Forelimb muscle (tissue), 1 donor: ENCODE measurements at regions not wholly inside any gene's neighbourhood (a gene's known extent, or its start where the extent isn't known, plus 50 kb on each side); places are given as distances from the start of the nearest gene placed in this dataset.
"Not testable (repeated sequence)": the region's sequence is repeated elsewhere in the genome, so short reads cannot be mapped to it uniquely, and the experiment has no call there.

ENCODE experiments used
- DNase-seq: peaks from one replicate; pipeline ENCODE4 v3.0.0-alpha.2; 2013; ENCODE audit warnings: low read depth

DNA sequence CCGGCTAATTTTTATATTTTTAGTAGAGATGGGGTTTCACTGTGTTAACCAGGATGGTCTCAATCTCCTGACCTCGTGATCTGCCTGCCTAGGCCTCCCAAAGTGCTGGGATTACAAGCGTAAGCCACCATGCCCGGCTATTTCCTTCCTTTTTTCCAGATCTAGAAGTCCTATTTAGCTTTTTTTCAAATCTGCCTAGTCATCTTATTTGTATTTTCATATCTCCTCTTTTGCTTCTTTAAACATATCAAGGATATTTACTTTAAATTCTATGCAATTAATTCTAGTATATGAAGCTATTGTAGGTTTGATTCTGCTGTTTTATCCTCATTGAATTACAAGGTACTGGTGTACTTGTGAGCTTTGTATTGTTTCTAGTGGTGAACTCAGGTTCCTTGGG lies 119.1 kb downstream of the MACIR start:
- DNase-seq = not testable (repeated sequence)

- no peak for DNase-seq
Measured at GRCh38 chr5:103375863-103376591, 117.5 kb downstream of the MACIR start.

DNA sequence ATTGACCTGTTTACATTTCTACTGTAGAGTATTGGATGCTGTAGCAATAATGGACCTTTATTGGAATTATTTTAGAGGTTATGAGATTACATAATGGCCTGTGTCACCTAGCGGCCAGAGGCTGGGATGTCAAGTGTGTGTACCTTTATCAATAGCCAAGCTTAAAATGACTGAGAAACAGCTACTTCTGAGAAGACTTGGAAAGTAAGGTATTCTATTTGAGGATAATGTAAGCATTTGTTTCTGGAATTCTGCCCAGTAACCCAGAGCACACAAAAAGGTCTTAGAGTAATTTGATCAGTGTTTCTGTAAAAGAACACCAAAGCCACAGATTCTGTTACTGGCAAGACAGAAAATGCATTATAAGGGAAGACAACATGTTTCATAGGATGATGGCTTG lies 116.8 kb downstream of the MACIR start:
- no peak for DNase-seq

- DNase-seq = no peak
Measured at GRCh38 chr5:103374473-103374963, 116.0 kb downstream of the MACIR start.

DNA sequence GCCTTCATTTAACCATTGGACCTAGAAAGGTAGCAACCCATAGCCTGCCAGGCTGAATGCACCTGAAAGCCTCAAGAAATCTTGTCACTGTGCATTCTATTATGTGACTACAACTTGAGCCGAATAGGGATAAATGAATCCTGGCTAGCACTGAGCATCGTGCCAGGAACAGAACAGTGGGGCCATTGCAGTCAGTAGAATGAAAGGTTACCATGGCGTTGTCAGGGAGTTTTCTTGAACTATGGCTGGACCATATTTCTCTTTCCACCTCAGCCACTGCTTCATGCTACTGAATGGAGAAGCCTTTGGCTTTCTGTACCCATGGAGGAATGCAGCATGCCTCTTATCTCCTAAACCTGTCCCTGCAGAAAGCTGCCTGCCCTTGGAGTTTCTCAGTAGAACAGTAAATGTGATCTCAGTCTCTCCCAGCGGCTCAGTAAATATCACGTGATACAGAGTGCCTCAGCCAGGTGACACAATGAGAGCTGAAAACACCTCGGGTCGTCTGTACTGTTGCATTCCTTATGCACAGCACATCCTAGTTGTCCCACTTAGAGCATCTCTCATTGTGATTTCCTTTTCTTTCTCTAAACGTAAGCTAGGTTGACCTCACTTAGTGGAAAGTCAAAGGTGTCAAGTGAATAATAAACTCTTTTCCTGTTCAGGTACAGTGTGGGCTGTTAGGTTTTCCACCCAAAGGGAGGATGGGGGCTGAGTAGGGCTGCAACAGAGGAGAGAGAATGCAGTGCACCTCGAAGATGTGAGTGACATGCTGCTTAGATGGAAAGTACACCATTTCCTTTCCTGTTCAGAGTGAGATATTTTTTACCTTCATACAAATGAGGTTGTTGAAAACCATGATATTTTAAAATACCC lies 115.3 kb downstream of the MACIR start:
- DNase-seq = no peak

DNA sequence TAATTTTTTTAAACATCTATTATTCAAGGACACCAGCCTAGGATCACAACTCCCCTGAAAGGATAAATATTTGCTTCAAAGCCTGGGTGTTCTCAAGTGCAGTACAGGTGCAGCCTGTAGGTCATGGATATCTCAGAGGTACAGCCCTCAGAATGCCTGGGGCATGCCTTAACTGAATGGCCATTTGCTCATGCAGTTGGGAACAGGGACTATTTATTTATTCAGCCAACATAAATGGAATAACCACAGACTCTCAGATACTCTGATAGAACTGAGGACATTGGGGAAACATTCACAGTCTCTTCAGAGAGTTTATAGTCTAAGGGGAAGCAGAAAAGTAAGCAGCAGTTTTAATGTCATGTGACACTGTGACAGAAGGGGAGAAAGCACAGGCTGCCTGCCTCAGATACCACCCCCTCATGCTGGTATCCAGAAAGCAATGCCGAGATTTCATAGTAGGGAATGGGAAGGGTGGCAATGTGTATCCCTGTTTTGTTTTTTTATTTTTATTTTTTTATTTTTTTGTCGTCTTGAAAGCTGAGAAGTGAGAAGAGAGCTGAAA lies 112.6 kb downstream of the MACIR start:
- DNase-seq = no peak

DNA sequence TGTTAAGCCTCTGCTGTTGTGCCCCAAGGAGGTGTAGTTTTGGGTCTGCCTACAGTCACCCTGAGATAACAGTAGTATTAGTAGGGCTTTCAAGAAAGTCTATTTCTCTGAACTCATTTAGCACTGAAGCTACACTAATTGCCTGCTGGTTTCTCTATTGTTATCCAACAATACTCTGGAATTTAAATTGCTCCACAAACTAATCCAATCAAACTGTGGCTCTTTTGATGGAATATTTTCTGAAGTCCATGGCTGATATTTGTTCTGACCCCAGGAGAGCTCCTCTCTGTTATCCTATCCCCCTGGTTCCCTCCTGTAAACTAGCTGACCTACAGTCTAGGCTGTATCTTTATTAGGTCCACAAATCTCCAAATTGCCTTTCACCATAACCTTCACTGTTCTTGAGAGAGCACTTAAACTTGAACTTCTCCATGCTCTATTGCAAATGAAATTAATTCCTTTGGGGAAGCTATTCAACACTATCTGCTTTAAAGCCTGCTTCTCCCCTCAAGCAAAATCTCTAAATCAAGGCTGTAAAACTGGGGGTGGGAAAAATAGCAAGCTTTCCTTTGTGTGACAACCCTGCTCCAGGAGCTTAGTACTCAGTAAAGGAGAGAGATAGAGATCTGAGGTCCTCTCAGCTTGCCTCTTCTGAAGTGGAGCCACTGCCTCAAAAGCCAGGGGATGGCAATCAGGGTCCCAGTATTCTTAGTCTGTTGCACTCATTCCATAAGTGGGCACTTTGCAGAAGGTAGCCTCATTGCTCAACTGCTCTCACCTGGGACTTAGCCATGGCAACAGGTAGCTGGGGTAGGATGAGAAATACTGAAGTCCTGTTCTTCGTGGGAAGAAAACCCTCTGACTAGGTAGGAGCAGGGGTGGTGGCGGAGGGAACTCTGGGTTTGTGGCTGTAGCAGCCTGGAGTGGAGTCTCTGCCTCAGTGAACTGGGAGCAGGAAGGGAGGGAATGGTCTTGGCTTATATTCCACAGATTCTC lies 110.9 kb downstream of the MACIR start:
- no peak for DNase-seq

DNA sequence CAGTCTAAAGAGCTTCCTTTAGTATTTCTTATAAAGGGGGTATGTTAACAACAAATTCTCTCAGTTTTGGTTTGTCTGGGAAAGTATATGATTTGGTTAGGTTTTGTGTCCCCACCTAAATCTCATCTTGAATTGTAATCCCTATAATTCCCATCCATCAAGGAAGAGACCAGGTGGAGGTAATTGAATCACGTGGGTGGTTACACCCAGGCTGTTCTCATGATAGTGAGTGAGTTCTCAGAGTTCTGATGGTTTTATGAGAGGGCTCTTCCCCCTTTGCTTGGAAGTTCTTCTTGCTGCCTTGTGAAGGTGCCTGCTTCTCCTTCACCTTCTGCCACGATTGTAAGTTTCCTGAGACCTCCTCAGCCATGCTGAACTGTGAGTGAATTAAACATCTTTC lies 109.1 kb downstream of the MACIR start:
- DNase-seq = no peak

- no peak for DNase-seq
Measured at GRCh38 chr5:103366918-103367549, 108.5 kb downstream of the MACIR start.

GRCh38 chr5:103364074-103364473 lies 105.5 kb downstream of the MACIR start:
- no peak for DNase-seq

DNA sequence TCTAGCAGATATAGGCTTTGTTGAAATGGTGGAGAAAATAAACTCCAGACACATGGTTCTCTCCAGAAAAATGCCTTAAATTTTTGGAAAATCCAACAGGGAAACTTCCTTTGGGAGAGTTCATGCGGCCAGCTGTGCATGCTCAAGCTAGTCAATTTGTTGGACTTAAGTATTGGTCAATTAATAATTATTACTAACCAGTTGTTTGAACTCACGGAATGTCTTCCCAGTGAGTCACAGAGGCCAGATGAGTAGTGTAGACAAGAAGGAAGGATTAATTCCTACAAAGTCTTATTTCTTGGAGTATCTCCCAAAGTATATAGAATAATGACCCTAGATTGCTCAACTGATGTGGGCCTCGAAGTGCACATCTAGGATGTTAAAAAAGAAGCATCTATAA lies 103.6 kb downstream of the MACIR start:
- no peak for DNase-seq

- no peak for DNase-seq
Measured at GRCh38 chr5:103360475-103360874, 101.9 kb downstream of the MACIR start.

- DNase-seq = no peak
Measured at GRCh38 chr5:103358305-103358995, 99.9 kb downstream of the MACIR start.

- peak; percentile 17 for DNase-seq
Measured at GRCh38 chr5:103357636-103358035, 99.1 kb downstream of the MACIR start.

DNA sequence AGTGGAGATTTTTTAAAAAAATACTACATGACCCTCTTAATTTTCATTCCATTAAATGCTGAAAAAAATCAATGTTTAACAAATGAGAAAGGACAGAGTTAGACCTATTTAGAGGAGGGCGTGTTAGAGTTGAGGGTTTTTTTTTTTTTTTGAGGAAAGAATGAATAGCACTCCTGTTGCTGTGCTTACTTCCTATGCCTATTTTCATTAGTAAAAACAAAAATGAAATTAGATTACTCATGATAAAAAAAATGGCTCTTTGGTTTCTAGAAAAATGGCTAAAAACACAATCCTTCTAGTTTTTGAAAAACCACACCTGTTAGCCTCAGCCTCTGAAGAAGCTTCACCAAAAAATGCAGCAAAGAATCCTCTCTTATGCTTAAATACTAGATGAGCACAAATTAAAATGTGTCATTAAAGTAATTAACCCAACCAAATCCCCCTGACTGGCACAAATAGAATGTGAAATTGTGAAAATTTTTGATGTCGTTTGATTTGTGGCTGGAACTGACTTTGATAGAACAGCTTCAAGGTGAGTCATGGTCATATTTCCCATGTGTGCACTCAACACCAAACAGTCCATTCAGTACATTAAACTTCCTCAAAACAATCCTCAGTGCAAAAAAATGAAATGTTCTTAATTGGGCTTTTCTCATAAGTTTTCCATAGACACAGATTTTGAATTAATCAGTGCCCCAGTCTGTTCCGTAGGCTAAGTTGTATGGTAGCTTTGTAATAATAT lies 98.0 kb downstream of the MACIR start:
- DNase-seq = no peak

- DNase-seq = no peak
Measured at GRCh38 chr5:103355579-103355978, 97.0 kb downstream of the MACIR start.

DNA sequence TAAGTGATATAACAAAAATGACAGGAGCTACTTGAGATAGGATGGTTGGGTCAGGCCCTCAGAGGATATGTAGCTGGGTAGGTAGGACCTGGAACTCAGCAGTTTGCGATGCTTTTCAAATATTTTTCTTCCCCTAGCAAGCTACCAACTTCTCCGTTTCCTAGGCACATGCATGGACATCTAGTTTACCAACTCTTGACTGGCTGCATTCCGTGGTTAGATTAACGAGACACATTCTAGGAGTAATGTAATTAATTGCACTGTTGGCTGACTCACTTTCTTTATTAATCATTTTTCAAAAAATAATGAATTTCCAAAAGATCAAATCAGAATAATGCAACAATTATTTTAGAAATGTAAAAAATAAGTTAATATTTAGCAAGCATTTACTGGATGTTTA lies 95.9 kb downstream of the MACIR start:
- DNase-seq = no peak

DNA sequence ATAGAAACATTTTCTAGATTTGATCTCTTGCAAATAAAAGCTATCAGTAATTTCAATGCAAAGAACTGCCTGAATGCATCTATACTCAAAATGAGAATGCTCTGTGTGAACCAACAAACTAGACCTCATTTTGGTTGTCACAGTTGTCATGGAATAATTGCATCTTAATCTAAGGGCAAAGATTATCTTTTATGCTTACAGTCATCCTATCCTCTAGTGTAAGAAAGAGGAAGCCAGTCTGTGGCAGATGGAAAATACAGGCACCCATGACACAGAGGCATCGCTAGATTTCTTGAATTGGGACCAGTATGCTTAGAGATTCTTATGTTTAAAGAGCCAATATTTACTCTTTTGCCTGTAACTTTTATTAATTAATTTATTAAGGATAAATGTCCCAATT lies 95.0 kb downstream of the MACIR start:
- DNase-seq = no peak

DNA sequence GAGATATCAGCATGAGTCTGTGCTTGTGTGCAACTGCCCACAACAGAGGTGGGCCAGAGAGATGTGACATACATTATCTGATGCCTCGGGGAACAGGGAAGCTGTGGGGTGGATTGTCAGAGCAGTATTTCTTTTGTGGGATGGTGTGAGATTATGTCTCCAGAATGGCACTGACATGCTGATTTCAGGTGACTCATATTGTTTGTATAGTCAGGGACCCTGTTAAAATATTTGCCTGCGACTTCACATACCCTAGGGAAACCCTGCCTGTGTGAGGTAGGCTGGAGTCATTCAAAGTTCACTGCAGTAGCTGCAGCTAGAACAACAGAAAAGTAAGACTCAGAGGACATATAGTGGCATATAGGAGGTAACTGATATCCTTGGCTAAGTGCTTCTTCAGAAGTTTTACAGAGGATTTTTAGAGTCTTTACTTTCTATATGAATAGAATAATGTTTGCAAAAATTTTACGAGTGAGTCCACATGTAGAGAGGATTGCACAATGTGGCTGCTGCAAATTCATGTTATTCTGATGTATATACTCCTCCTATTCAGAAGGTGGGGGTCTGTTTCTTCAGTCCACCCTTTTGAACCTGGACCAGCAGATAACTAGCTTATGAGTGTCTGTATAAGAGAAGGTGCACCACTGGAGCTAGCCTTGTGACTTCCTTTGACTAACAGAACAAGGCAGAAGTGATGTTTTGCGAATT lies 89.3 kb downstream of the MACIR start:
- DNase-seq = no peak
